Stimulated activated CD8-positive, alpha-beta memory T cell treated with anti-CD3 and anti-CD28 coated beads, Interleukin-2, amount 100 ng/mL, for 1 hour (primary cell): ENCODE measurements at regions not wholly inside any gene's neighbourhood (a gene's known extent, or its start where the extent isn't known, plus 50 kb on each side); places are given as distances from the start of the nearest gene placed in this dataset.
"Not testable (repeated sequence)": the region's sequence is repeated elsewhere in the genome, so short reads cannot be mapped to it uniquely, and the experiment has no call there.

ENCODE experiments used
- DNase-seq, 2 donors: peaks; one replicate each; pipeline ENCODE4 v3.0.0-alpha.2; 2020; ENCODE audit warnings: low read depth in 2 of 2

DNA sequence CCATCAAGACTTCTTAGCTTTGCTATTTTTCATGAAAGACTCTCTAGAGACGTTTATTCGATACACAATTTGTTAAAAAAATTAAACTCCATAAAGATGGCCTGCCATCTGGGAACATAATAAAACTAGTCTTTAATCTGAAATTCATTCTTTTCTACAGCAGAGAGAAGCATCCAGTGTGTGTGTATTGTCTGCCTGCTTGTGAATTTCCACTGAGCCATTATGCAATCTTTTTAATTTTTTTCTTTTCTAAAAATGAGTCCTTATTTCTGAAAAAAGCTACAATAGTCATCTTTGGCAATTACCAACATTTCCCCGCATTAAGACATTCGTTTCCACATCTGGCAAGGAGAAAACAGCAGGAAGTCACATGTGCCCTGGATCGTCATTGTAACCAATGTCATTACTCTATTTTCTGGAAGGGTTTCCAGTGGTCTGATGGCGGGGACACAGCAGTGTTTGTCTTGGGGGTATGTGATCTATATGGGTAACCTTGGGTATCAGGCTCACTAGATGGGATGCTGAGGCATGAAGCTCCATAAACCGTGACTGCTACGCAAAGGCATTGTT lies 263.1 kb downstream of the MSX2 start:
- no peak for DNase-seq

DNA sequence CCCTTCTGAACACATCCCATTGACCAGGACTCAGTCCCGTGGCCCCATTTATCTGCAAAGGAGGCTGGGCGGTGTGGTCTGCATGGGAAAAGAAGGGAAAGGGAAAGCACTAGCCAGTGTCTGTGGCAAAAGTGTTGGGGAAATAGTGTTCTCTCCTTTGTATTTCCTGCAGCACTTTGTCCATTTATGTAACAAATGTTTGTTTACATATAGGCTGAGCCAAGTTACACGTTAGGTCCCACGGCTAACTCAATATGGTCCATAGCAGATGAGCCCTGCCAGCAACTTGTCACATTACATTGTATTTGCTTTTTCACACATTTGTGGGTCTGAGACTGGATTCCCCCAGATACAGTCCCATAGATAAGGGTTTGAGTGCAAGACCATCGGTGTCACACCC lies 260.5 kb downstream of the MSX2 start:
- no peak for DNase-seq

DNA sequence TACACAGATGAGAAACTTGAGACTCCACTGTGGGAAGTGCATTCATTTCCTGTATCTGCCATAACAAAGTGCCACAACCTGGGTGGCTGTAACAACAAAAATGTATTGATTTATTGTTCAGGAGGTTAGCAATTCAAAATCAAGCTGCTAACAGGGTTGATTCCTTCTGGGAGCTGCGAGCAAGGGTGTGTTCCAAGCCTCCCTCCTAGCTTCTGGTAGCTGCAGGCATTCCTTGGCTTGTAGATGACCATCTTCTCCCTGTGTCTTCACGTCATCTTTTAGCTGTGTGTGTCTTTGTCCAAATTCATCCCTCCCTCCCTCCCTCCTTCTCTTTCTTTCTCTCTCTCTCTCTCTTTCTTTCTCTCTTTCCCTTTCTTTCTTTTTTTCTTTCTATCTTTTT lies 258.1 kb downstream of the MSX2 start:
- DNase-seq = no peak

DNA sequence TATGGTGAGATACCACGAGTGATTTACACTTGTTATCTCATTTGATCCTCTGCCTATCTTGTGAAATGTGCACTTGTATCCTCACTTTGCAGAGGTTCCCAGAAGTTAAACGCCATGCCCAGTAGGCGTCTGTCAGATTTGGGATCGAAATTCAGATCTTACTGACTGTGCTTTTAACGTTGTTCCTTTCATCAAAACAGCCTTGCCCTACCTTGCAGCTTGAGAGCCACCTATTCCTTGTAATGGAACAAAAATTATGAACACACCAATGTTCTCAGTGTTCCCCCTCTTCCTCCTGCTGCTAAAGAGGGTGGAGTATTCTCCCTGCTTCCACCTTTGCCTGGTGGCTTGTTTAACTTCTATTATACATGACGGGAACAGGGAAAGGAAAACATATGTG lies 257.0 kb downstream of the MSX2 start:
- no peak for DNase-seq

DNA sequence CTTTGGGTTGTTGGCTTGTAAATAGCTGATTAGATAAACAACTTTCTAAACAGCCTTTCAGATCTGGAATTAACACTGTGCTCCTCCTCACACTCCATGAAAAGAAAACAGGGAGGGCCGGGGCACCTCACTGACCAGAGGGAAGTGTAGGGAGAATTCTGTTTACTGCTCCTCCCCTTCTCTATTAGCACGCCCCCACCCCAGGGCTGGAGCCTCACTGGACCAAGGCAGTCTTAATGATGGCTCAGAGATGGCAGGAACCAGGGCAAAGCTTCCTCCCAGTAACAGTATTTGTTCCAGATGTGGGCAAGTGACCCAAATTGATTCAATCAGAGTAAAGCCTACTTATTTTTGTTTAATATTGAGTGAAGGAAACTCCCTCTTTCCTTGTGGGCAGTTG lies 256.6 kb downstream of the MSX2 start:
- DNase-seq = no peak

DNA sequence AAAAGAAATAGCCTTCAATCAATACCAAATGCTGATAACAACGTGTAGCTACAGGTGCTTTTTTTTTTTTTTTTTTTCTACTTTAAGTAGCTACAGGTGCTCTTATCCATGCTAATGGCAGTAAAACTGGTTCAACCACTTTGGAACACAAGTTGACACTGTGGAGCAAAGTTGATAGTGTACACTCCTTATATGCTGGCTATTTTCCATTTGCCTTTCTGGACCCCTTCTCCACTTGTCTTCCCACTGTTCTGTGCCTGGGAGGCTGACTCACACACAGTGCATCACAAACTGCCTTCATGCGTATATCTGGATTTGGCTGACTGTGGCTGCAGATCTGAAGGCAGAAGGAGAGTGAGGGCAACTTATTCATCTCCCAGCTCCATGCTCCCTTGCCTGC lies 247.9 kb downstream of the MSX2 start:
- DNase-seq = no peak

DNA sequence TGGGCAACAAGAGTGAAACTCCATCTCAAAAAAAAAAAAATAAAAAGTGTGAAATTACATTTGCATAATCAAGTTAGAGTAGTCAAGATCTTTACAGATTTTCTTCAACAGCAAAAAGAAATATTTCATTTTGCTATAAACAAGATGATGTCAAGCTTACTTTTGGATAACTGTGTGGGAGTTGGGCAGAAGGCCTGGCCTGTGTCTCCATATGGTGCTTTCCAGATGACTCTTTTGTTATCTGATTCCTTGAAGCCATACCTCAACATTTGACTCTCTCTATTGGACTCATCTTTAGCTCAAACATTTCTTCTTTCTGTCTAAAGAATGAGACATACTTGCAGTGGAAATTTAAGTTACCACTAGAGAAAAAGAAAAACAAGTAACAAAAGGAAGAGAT lies 246.8 kb downstream of the MSX2 start:
- no peak for DNase-seq

DNA sequence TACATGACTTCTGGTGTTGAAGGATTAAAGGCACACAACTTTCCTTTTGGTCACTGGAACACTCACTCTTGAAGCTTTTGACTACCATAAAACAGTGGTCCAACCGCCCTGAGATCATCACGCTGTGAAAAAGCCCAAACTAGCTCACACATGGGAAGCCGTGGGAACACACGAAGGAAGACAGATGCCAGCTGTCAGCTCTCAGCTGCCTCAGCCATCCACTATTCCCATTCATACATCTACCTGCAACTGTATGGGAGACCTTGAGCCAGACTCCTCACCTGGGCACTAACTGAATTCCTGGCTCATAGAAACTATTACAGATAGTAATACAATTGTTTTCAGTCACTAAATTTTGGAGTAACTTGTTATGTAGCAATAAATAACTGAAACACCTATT lies 246.1 kb downstream of the MSX2 start:
- no peak for DNase-seq

DNA sequence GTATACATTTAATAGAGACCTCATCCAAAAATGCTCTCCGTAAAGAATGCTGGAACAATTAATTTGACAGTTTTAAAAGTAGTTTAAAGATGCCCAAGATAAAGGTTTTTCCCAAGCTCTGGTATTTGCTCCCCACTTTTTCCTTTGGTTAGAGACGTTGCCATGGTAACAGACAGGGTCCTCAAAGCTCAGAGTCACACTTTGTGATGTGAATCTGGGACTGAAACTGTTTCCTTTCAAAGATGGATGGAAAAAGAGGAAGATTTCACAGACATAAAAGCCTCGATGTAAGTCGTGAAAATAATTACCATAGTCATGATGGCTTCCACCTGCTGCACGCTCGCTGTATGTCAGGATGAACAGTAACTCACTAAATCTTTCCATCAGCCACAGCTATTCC lies 229.5 kb downstream of the MSX2 start:
- DNase-seq = no peak

DNA sequence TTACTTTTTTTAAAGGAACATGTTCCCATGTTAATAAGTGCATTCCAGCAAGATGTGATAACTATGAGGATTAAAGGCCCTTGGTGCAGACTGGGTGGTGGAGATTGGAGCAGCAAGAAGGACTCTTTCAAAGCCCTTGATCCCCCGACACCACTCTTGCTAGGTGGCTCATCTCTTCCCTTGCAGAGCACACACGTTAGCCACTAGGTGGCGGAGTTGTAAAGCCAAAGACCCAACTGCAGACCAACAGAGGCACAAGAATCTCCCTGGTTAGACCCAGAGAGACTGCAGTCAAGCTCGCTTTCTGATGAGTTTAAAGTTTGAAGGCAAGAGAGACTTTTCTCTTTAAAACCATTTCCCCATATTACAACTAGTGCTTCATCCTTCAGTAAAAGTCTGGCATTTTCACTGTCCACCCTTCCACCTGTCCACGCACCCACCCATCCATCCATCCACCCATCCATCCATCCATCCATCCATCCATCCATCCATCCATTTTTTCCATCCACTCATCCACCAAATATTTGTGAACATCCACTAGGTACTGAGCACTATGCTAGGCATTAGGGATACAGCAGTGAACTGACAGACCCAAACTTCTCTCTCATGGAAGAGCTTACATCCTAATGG lies 226.9 kb downstream of the MSX2 start:
- peak in 1 of 2 donors; percentile 24 for DNase-seq

DNA sequence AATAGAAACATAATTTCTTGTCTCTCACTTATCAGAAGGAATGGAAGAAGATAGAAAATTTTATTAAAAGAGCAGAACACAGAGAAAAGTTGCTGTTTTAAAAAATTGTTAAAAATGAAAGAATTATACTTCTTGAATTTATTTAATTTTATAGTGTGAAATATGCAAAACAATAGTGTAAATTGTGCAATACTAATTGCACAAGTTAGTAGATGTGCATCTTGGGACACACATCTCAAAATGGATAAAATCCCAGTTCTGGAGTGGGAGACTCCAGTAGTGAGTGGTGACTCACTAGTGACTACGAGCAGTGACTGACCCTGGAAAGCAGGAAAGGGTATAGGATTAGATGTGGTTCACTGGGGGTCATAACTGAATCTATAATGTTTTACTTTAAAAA lies 223.2 kb downstream of the MSX2 start:
- DNase-seq = no peak

DNA sequence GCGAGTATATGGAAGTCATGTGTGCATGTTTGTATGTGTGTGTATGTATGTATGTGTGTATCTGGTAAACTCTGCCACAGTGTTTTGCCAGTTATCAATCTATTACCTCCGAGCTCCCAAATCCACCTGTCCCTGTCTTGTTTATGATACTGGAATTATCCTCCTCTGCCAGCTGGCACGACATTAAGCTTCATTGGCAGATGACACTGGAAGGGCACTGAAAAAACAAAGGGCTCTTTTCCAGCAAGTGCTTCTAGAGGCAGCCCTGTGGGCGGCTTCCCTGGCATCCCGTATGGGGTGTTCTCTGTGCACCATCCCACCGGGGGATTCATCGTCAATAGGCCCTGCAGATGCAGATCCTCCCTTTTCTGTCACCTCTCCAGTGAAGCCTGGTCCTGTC lies 221.5 kb downstream of the MSX2 start:
- DNase-seq = no peak

DNA sequence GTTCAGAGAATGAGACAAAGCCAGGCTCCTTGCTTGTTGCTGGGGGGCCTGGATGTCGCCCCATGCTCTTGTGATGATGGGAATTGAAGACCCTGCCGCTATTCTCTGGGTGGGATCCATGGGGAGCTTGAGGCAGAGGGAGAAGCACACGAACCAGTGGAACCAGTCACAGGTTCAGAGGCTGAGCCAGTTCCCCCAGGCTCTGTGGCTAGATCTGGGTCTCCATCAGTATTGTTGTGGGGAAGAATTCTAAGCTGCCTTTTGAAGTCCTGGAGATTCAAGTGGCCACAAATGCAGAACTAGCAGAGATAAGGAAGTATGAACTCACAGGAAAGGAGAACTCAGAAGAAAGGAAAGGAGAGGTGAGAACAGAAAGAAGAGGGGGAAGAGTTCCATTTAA lies 219.4 kb downstream of the MSX2 start:
- DNase-seq = no peak

DNA sequence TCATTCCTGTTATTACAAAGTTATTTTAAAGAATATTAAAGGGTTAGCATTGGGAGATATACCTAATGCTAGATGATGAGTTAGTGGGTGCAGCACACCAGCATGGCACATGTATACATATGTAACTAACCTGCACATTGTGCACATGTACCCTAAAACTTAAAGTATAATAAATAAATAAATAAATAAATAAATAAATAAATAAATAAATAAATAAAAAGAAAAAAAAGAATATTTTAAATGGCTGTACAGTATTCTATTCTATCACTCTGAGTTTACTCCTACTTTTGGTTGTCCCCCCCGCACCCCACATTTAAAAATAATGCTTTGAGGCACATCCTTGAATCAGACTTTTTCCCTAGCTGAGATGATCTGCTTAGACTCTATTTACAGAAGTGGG lies 218.6 kb downstream of the MSX2 start:
- DNase-seq = not testable (repeated sequence)

DNA sequence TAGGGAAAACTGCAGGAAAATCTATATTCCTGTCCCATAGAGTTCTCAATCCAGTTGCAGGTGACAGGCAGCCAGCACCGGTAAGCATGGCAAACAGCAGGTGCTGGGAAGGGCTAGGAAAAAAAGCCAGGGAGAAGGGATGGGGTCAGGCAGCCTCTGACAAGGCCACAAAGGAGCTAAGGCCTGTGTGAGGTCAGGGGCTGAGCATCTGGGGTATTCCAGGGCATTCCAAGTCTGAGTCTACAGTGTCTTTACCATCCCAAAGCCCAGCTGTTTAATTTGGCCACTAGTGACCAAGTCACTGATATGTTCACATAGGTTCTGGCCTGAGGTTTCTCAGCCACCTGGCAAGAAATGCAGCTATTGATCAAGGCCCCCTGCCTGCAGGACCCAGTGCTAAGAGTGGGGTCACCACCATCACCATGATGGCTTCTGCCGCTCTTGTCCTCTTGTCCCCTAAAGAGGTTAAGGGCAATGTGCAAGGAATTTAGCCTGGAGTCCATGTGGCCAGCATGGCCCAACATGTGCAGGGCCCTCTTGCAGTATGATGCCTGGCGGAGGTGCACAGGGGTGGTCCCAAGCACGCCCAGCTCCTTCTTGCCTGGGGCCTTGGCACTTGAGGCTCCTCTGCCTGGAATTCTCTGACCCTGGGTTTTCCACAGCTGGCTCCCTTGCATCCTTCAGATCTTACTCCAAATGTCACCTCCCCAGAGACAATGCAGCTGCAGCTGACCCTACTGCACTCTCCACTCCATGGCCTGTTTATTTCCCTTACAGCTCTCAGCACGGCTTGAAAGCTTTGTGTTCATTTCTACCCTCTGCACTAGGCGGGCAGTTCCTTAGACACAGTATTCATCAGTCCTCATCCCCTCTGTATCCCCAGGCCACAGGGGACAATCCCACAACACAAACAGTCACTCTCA lies 213.1 kb downstream of the MSX2 start:
- DNase-seq = no peak

DNA sequence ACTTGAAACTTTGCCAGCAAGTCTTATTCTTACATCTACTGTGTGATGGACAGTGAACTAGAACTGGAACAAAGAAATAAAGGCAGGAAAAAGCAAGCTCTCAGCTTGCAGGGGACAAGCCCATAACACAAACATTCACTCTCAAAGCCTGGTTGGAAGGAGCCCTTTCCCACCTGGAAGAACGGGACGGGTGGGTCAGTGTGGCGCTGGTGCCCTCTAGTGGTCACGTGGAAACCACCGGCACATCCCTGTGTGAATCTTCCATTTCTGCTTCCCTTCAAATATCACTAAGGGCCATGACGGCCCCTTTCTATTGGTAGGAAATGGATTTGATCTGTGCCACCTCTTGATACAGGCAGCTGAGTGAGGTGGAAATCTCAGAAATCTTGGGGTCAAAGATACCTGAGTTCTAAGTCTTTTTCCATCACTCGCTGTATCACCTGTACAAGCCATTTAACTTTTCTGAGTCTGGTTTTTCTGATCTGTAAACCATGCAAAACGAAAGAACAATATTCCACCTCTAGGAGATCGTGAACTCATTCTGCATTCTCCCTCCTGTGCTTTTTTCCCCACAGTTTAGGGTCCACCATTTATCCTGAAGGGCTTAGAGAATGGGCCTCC lies 211.6 kb downstream of the MSX2 start:
- DNase-seq = peak in 1 of 2 donors; percentile 9

DNA sequence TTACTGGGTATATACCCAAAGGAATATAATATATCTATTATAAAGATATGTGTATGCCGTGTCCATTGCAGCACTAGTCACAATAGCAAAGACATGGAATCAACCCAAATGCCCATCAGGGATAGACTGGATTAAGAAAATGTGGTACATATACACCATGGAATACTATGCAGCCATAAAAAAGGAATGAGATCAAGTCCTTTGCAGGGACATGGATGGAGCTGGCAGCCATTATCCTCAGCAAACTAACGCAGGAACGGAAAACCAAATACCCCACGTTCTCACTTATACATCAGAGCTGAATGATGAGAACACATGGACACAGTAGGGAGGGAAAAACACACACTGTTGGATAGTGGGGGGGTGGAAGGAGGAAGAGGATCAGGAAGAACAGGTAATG lies 206.7 kb downstream of the MSX2 start:
- DNase-seq = not testable (repeated sequence)

DNA sequence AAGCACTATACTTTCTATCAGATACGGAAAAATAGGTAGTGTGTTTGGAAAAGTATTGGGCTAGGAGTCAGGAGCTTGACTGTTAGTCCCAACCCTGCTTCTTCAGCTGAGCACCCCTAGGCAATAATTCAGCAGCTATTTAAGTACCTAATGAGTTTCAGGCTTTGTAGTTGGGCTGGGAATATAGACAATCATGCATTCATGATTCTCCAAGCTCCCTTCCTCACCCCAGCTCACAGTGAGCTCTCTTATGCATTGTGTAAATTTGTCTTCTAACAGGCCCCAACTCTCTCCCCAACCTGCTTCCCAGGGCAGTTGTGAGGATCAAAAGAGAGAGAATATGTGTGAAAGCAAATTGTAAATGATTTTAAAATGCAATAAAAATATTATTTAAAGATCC lies 201.2 kb downstream of the MSX2 start:
- no peak for DNase-seq

DNA sequence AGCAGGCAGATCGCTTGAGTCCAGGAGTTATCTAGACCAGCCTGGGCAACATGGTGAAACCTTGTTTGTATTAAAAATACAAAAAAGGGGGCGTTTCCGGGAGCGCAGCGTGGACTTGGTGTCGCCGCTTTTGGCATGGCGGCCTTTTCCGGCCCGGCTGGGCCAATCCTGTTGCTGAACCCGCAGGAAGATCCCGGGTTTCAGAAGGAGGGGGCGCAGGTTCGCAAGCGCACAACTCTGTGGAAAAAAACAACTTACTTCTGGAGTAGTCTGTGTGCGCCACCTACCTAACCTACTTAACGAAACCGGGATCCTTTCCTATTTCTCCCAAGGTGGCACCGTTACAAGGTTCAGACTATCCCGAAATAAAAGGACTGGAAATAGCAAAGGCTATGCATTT lies 198.6 kb downstream of the MSX2 start:
- DNase-seq = no peak

DNA sequence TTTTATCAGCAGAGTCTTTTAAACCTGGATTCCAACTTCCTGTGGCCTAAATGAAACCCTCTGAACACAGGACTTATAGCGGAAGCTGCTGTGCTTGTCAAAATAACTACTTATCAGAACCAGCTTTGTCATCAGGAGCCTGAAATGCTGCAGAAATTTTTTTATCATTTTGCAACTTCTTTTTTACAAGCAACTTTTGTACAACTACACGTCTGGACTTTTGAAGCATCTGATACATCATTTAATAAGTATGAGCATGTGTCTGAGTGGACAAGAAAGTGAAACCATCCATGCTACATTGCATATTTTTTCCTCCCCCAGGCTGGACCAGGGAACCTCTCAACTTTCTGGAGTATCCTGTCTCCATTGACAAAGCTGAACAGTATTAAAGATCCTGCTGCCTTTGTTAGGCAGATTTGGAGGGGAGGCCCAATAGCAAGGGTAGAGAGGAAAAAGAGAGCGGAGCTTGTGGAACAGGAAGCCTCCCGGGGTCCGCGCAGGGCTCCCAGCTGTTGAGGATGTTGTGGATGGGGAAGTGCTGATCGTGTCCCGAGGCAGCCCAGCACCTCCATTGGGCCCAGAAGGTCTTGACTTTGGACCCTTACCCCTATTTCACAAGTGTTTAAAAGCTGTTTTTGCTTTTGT lies 196.6 kb downstream of the MSX2 start:
- DNase-seq = no peak

DNA sequence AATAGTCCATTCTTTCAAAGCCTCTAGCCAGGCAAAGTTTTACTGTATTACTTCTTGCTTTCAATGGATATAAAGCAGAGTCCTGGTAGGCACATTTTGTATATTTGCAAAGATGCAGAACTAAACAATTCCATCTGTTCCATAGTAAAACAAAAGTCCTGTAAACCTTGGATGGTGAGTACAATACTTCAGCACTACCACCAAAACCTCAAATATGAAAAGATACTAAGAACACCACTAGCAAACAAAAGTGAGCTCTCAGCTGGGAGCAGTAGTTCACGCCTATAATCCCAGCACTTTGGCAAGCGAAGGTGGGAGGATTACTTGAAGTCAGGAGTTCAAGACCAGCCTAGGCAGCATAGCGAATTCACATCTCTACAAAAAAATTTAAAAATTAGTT lies 195.0 kb downstream of the MSX2 start:
- DNase-seq = no peak

DNA sequence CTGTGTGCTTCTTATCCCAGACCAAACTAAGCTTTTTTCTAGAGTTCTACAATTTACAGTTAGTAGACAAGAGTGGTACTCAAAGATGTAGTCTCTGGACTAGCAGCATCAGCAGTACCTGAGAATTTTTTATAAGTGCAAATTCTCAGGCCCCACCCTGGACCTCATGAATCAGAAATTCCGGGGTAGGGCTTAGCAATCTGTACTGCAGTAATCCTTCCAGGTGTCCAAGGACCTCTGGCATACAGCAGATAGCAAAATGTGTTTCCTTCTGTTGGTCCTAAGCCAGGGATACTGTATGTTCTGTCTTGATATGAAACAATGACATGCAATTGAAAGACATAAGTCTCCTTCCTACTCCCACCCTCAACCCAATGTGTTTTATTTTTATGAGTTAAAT lies 194.3 kb downstream of the MSX2 start:
- no peak for DNase-seq
